ENCODE measurements at regions not wholly inside any gene's neighbourhood (a gene's known extent, or its start where the extent isn't known, plus 50 kb on each side); places are given as distances from the start of the nearest gene placed in this dataset.
A peak's percentile ranks its signal among the peaks of the same experiment; 100 is the strongest.

GRCh38 chr22:45072322-45072903 is 62.6 kb upstream of the PHF21B start:
- H3K9me3 Mint-ChIP-seq: peaks cover 9% of the 10 kb centered on the region
- no peak overlapping the region for H3K27ac ChIP-seq
- H3K27me3 ChIP-seq: peaks cover 7% of the 10 kb centered on the region
- H2AFZ ChIP-seq (replicated peaks): no peak overlapping the region
- H3K9ac ChIP-seq: no peak overlapping the region
- H3K27me3 Mint-ChIP-seq (ENCODE audit: insufficient read depth, low read depth): peaks cover 10% of the 10 kb centered on the region
- H3K79me2 ChIP-seq (ENCODE audit: low read depth): no peaks in the 10 kb centered on the region
- peaks cover 15% of the 10 kb centered on the region for H3F3A ChIP-seq (ENCODE audit: low read depth)
- H3K9me3 ChIP-seq (ENCODE audit: low read depth): peaks cover 4% of the 10 kb centered on the region
- H3K4me3 Mint-ChIP-seq: peak overlapping the region; percentile 54
- H3K27ac Mint-ChIP-seq: peak overlapping the region; percentile 87
- H3K4me2 ChIP-seq: peak overlapping the region; percentile 21
- no peaks in the 10 kb centered on the region for H3K36me3 Mint-ChIP-seq
- H3K4me1 ChIP-seq: peaks cover 20% of the 10 kb centered on the region
- H3K4me1 Mint-ChIP-seq: peaks cover 20% of the 10 kb centered on the region
- no peaks in the 10 kb centered on the region for H4K20me1 ChIP-seq (ENCODE audit: low read depth)
- H3K4me3 ChIP-seq: peak overlapping the region; percentile 8
- TF ChIP-seq EZH2 (IDR thresholded peaks at IDR 0.05) (no peak), EZH2phosphoT487 (IDR thresholded peaks at IDR 0.05) (no peak), CTCF (IDR thresholded peaks at IDR 0.05) (no peak)
- DNase-seq (ENCODE audit: low spot score): peak; percentile 58
- H3K36me3 ChIP-seq: no peaks in the 10 kb centered on the region

- Mint-ChIP-seq H3K9me3 (peaks cover 6% of the 10 kb centered on the region), H3K4me3 (peak overlapping the region; percentile 54), H3K27ac (no peak overlapping the region), H3K27me3 (ENCODE audit: insufficient read depth, low read depth) (peaks cover 12% of the 10 kb centered on the region), H3K4me1 (peaks cover 20% of the 10 kb centered on the region), H3K36me3 (no peaks in the 10 kb centered on the region)
- H2AFZ ChIP-seq (replicated peaks): no peak overlapping the region
- no peak overlapping the region for H3K4me3 ChIP-seq
- H4K20me1 ChIP-seq (ENCODE audit: low read depth): no peaks in the 10 kb centered on the region
- peaks cover under 1% of the 10 kb centered on the region for H3K9me3 ChIP-seq (ENCODE audit: low read depth)
- no peak overlapping the region for H3K27ac ChIP-seq
- TF ChIP-seq CTCF (IDR thresholded peaks at IDR 0.05) (no peak), EZH2 (IDR thresholded peaks at IDR 0.05) (no peak), EZH2phosphoT487 (IDR thresholded peaks at IDR 0.05) (no peak)
- no peak overlapping the region for H3K4me2 ChIP-seq
- H3F3A ChIP-seq (ENCODE audit: low read depth): peaks cover 15% of the 10 kb centered on the region
- H3K27me3 ChIP-seq: peaks cover 7% of the 10 kb centered on the region
- H3K4me1 ChIP-seq: peaks cover 23% of the 10 kb centered on the region
- H3K36me3 ChIP-seq: no peaks in the 10 kb centered on the region
- no peak overlapping the region for H3K9ac ChIP-seq
- no peak for DNase-seq (ENCODE audit: low spot score)
- H3K79me2 ChIP-seq (ENCODE audit: low read depth): no peaks in the 10 kb centered on the region
Observed at GRCh38 chr22:45073064-45073463, 63.3 kb upstream of the PHF21B start.

- H3K9me3 ChIP-seq (ENCODE audit: low read depth): no peaks in the 10 kb centered on the region
- peaks cover 23% of the 10 kb centered on the region for H3F3A ChIP-seq (ENCODE audit: low read depth)
- peaks cover 3% of the 10 kb centered on the region for H3K36me3 Mint-ChIP-seq
- no peak for TF ChIP-seq CTCF (IDR thresholded peaks at IDR 0.05)
- no peak for TF ChIP-seq EZH2phosphoT487 (IDR thresholded peaks at IDR 0.05)
- TF ChIP-seq EZH2 (IDR thresholded peaks at IDR 0.05): no peak
- no peaks in the 10 kb centered on the region for H3K36me3 ChIP-seq
- no peak overlapping the region for H3K27ac Mint-ChIP-seq
- peak; percentile 51 for DNase-seq (ENCODE audit: low spot score)
- no peak overlapping the region for H3K9ac ChIP-seq
- no peak overlapping the region for H3K27ac ChIP-seq
- no peak overlapping the region for H3K4me3 Mint-ChIP-seq
- peaks cover 14% of the 10 kb centered on the region for H3K27me3 Mint-ChIP-seq (ENCODE audit: insufficient read depth, low read depth)
- no peak overlapping the region for H3K4me2 ChIP-seq
- H3K27me3 ChIP-seq: no peaks in the 10 kb centered on the region
- peaks cover 28% of the 10 kb centered on the region for H3K4me1 Mint-ChIP-seq
- H2AFZ ChIP-seq (replicated peaks): no peak overlapping the region
- no peak overlapping the region for H3K4me3 ChIP-seq
- peaks cover 18% of the 10 kb centered on the region for H3K4me1 ChIP-seq
- peaks cover 4% of the 10 kb centered on the region for H3K9me3 Mint-ChIP-seq
- H4K20me1 ChIP-seq (ENCODE audit: low read depth): no peaks in the 10 kb centered on the region
- H3K79me2 ChIP-seq (ENCODE audit: low read depth): no peaks in the 10 kb centered on the region
Observed at GRCh38 chr22:45077286-45077685, 67.5 kb upstream of the PHF21B start.
